GM19452 (cell line): ENCODE measurements at regions not wholly inside any gene's neighbourhood (a gene's known extent, or its start where the extent isn't known, plus 50 kb on each side); places are given as distances from the start of the nearest gene placed in this dataset.
"Not testable (repeated sequence)": the region's sequence is repeated elsewhere in the genome, so short reads cannot be mapped to it uniquely, and the experiment has no call there.

Experiments used
- ATAC-seq: cut with Tn5 transposase; IDR thresholded peaks from one replicate; pipeline ENCODE4 v1.9.1; 2021; ENCODE audit not compliant: unreplicated experiment

DNA sequence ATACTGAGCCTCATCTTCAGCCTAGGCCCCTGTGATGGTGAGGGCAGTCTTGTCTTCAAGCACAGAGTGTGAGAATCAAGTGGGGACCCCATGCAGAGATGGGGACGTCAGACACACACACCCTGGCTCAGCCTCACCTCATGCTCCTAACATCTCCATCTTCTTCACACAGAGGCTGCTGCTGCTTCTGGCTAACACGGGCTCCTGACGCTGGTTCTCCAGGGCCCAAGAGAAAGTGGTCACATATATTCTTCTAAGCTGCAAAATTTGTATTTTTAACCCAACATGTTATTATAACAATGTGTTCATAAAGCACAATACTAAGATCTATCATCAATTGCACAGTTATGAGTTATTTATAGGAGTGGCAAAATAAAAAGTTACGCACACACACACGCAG is 101.2 kb downstream of the VPREB1 start:
- no peak for ATAC-seq

DNA sequence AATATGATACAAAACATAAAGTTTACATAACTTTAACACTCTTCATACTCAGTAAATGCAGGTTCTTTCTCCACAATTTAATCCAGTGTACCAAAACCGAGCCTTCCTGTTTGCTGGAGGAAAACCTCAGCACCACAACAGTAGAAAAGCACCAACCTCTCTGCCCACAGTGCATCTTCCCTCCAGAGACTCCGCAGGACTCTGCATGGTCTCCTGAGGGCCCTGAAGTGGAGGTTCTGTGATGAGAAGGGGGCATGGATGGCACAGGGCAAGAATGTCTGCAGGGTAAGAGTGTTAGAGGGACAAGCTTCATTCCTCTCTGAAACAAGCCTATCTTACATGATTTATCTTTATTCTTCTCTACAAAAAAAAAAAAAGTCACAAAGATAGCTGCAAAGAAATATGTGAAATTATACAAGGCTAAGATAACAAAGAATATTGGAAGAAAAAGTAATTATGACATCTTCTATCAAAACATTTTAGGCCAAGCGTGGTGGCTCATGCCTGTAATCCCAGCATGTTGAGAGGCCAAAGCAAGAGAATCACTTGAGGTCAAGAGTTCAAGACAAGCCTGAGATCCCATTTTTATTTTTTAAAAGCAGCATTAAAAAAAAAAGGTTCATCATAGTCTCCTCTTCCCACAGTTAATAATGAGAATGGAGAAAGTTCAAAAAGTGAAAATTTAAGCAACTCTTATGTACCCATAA is 102.0 kb downstream of the VPREB1 start:
- ATAC-seq, result no peak

DNA sequence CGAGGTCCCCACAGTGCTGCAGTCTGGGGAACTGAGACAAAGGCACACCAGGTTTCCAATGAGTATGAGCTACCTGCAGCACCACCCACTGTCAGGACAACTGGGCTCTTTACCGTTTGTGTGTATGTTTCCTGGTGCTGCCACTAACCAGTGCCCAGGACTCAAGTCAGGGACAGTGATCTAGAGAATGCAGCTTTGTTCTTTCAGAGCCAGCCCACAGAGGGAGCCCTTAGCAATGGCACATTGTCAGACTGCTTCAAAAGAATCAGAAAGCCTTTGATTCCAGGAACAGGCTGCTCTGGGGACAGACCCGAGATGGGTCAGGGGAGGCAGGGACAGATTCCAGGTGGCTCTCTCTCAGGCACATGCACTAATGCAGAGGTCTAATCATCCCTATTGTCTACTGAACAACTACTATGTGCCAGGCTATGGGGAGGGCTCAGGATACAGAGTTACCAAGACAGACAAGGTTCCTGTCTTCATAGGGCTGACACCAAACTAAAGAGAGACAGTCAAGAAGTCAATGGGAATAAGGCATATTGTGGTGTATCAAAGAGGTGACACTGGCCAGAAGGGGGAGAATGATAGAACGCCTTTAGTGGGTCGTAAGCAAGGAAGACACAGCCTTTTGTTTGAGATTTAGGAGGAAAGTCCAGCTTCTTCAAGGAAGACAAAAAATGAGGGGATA is 103.7 kb downstream of the VPREB1 start:
- ATAC-seq, result no peak

DNA sequence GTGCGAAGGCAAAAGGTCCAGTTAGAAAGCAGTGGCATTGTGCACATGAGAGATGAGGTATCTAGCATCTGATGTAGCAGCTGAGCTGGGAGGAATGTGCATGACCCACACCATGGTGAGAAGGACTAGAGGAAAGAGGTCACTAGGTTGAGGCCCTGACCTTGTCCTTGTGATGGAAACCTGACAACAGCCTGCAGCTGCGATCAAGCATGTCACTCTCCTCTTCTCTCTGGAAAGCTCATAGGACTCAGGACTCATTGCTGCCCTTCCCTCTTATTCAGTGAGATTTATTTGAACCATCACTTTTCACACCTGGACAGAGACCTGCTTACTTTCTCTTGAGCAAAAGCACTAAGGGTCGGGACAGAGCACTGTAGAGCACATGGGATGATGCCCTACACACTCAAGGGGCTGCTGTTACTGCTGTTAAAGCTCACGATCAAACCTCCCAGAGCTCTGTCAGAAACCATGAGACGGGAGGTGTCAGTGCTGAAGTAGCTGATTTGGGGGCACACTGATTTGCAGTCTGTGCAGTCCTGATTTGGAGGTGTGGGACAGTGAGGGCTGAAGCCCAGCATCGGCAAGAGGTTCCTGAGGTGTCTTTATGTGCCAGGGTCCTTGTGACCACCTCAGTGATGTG is 104.3 kb downstream of the VPREB1 start:
- no peak for ATAC-seq

DNA sequence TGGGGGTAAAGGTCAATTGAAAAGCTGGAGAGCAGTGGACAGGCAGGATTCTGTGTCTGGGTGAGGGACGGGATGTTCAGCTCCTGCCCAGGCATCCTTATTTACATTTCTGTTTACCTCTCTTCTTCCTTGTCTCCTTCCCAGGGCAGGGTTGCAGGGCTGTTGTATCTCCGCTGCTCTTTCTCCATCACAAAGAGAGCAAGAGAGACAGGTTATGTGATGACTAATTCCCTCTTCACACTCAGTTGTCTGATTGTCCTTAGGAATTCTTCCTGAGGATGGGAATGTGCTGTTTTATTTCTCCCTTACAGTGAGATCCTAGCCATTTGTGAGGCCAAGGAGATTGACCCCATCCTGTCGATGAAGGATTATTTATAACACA is 104.9 kb downstream of the VPREB1 start:
- no peak for ATAC-seq

DNA sequence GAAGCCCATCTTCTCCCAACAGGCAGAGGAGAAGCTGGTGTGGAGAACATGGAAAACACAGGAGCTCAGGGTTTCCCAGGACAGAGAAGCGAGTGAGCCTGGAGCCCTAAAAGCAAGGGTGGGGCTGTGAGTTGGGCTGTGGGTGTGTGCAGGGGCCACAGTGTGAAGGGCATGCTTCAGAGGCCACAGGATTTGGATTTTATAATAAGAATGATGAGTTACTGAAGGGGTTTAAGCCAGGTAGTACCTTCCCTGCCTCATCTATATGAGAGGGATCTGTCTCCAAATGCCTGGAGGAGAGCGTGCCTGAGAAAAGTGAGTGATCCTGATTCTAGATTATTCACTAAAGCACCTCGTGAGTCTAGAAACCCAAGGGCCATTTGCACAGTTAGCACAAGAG is 106.8 kb downstream of the VPREB1 start:
- no peak for ATAC-seq

DNA sequence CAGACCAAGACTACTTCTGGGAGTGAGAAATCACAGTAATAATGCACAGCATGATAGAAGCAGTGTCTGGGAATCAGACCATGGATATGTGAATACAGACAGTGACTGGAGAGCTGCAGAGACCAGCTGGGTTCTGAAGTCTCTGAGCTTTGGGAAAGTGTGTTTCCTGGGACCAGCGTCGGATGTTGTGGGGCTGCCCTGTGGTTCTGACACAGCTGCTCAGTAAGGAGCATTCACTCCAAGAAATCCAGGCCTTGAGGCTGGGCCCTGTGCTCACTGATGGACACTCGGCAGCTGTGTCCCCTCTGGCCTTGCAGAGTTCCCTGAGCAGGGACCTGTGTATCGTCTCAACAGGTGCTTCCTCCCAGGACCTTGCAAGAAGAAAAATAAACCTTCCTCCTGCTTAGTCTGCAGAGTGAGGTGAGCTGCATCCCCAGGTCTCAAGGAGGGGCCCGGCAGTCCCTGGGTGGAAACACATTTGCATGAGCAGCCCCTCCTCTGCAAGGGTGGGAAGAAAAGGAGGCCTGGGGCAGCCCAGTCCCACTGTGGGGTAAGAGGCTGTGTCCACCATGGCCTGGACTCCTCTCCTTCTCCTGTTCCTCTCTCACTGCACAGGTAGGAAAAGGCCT is 107.9 kb downstream of the VPREB1 start:
- no peak for ATAC-seq

DNA sequence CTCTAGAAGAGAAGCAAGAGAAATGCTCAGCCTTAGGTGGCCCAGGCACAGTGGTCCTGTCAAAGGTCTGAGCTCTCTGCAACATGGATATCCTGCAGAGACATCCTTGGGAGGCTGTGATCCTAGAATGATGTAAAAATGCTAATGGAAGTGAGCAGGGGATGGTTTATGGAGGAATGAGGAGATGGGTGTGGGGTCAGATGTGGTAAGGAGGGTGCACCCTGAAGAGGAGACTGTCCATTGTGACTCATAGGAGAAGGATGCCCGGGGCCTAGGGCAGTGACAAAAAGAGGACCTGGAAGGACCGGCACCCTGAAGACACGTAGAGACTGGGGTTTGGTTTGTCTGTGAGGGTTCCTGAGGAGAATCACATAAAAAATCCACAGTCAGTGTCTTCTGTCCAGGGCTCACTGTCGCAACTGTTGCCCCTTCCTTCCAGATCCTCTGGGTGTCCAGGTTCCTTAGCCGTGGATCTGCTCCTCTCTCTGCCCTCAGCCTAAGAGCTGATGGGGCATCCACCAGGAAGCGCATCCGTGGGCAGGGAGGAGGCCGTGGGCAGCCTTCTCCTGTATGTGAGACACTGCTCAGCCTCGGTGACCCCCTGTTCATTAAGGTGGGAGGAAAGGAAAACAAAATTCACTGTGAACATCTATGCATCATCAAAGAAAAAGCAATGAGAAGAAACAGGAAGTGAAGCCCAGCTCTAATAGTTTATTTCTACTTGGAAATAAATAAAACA is 110.7 kb downstream of the VPREB1 start:
- ATAC-seq, result no peak

DNA sequence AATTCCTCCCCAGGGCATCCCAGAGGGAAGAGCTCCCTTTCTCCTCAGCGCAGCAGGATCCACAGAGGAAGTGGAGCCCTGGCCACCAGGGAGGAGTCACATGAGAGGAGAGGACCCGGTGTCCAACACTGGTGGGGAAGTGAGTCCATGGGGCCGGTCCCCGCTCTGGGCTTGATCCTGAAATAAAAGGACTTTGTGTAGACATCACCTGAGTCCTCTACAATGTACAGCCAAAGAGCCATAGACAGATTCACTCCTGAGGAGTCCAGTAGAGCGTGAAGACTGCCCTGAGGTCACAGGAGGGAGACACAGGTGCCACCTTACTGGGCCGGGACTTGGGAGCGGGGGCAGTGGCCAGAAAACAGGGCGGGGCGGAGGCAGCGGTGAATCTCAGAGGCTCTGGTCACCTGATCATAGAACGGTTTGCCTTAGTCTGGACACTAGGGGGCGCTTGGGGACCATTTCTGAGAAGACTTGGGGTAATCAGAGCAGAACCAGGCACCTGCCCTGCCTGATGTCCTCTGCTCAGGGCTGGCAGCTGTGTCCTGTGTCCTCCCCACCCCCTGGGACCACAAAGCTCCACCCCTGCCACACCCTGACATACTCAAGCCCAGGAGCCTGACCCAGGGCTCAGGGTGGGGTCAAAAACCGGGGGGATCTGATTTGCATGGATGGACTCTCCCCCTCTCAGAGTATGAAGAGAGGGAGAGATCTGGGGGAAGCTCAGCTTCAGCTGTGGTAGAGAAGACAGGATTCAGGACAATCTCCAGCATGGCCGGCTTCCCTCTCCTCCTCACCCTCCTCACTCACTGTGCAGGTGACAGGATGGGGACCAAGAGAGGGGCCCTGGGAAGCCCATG is 112.7 kb downstream of the VPREB1 start:
- ATAC-seq, result peak; percentile 78

DNA sequence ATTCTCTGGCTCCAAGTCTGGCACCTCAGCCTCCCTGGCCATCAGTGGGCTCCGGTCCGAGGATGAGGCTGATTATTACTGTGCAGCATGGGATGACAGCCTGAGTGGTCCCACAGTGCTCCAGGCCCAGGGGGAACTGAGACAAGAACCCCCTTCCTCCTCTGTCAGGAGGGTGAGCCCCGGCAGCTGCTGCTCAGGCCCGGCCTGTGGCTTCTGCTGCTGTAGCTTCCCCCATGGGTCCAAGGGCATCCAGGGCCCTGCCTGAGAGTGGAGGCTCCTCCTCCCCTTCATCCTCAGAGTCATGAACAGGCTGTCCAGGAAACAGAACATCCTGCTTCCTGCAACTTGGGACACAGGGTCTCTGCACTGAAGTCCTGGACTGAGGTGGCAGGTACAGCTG is 113.6 kb downstream of the VPREB1 start:
- no peak for ATAC-seq

DNA sequence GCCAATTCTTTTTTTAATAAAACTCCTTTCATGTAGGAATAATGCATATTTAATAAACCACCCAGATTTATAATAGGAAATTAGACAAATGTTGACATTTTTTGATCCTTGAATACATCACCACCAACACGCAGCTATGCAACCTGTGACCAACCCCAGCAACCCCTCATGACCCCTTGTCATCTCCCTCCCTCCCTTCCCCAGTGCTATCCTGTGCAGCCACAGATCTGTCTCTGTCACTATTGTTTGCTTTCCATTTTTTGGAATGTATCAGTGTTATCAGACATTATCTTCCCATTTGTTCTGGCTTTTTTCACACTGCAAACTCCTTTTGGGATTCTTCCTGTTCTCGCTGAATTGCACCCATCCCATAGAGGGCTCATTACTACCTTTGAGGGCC is 114.1 kb downstream of the VPREB1 start:
- ATAC-seq, result no peak

DNA sequence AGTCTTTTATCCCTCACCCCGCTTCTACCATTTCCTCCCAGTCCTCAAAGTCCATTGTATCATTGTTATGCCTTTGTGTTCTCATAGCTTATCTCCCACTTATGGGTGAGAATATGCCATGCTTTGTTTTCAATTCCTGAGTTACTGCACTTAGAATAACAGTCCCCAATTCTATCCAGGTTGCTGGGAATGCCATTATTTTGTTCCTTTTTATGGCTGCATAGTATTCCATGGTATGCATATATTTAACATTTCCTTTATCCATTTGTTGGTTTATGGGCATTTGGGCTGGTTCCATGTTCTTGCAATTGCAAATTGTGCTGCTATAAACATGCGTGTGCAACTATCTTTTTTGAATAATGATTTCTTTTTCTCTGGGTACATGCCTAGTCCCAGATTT is 114.9 kb downstream of the VPREB1 start:
- ATAC-seq, result no peak

DNA sequence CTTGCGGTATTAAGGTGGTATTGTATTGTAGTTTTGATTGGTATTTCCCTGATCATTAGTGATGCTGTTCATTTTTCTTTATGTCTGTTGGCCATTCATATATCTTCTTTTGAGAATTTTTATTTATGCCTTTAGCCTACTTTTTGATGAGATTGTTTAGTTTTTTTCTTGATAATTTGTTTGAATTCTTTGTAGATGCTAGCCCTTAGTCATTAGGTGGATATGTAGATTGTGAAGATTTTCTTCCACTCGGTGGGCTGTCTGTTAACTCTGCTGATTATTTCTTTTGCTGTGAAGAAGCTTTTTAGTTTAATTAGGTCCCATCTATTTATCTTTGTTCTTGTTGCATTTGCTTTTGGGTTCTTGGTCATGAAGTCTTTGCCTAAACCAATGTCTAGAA is 115.4 kb downstream of the VPREB1 start:
- ATAC-seq, result no peak

DNA sequence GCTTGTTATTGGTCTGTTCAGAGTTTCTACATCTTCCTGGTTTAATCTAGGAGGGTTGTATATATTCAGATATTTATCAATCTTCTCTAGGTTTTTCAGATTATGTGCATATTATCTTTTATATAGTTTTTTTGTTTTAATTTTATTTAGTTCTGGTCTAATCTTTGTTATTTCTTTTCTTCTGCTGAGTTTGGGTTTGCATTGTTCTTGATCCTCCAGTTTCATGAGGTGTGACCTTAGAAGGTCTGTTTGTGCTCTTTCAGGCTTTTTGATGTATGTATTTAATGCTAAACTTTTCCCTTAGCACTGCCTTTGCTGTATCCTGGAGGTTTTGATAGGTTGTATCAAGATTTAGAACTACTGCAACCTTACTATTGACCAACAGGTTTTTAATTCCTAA is 117.7 kb downstream of the VPREB1 start:
- ATAC-seq, result no peak

DNA sequence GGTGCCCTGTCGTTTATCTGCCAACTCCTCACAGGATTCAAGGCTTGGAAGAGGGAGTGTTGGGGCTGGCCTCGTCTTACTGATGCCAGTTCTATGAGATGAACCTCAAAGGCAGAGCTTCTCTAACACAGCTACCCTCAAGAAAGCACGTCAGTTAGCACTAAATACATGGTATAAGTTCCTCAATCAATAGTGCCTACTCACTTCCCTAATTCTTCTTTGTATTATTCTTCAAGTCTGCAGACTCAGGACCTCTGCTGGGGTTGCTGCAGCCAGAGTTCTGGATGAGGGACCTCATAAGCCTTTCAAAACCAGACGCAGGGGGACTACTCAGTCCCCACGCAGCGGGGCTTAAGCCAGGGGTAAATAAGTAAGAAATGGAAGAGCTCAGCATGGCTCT is 118.3 kb downstream of the VPREB1 start:
- no peak for ATAC-seq

DNA sequence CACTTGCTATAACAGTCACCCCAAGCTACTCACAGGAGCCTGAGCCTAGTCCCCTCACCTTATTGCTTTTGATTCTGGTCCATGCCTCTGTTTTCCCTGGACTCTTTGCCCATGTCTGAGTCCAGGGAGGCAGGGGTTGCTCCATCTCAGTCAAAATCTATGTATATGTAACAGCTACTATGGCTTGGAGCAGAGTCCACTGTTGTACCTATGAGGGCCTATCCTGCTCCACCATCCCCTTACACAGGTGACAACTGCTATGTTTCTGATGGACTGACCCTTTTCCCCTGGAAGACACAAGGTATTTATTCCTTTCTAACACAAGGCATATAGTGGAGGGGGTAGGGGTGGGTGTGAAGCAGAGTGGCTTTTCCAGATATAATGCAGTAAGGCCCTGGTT is 119.6 kb downstream of the VPREB1 start:
- no peak for ATAC-seq

DNA sequence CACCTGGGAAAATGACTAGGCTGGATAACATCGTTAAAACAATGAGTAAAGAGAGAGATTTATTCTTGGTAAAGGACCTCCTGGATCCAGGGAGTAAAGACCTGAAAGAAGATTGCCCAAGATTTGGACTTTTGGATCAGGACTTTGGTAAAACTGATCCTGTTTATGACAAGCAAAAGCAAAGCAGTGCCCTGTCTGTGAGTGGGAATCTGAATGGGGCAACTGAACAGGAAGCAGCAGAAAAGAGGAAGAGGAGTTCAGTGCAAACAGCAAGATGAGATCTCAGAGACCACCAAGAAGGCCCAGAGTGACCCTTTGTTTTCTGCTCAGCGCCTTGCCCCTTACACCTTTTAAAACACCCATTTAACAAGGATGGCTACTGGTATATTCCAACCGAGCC is 122.0 kb downstream of the VPREB1 start:
- ATAC-seq, result no peak

DNA sequence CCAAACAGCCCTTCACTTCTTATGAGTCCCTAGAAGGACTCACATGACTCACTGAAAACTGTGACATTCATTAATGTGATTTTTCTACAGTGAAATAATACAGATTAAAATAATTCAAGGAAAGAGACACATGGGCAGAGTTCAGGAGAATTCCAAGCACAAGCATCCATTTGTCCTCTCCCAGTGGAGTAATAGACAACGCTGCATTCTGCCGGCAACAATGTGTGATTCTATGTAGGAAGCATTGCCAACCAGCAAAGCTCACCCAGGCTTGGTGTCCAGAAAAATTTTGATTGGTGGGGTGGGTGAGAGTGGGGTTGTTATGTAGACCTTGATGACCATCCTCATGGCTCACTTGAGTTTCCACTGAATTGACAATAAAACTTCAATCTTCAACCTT is 123.9 kb downstream of the VPREB1 start:
- no peak for ATAC-seq

DNA sequence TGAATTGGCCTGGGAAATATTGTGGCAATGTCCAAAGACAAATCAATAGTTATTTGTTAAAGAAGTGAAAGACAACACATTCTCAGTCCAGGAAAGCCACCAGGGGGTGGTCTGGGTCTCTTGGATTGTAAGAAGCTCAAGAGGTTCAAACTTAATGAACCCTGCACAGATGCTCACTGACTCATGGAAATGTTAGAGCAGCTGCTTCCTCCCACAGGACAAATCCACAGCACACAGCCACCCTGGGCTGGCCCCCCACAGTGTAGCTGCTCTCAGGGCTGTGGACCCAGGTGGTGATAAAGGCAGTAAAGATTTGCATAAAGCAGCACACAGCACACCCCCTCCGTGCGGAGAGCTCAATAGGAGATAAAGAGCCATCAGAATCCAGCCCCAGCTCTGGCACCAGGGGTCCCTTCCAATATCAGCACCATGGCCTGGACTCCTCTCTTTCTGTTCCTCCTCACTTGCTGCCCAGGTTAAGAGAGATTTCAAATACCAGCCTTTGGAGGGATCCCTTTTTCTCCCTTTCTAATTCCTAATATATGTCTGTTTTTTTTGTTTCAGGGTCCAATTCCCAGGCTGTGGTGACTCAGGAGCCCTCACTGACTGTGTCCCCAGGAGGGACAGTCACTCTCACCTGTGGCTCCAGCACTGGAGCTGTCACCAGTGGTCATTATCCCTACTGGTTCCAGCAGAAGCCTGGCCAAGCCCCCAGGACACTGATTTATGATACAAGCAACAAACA is 124.8 kb downstream of the VPREB1 start:
- ATAC-seq, result not testable (repeated sequence)

DNA sequence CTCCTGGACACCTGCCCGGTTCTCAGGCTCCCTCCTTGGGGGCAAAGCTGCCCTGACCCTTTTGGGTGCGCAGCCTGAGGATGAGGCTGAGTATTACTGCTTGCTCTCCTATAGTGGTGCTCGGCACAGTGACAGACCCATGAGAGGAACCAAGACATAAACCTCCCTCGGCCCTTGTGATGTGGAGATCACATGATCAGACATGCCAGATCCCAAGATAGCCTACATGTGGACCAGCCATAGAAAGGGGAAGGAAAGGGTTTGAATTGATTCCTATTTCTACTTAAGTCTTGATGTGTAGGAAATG is 125.3 kb downstream of the VPREB1 start:
- ATAC-seq, result no peak
